Skeletal muscle cell (primary cell): ENCODE measurements at regions not wholly inside any gene's neighbourhood (a gene's known extent, or its start where the extent isn't known, plus 50 kb on each side); places are given as distances from the start of the nearest gene placed in this dataset.

ENCODE experiments used
- DNase-seq: peaks from one replicate; pipeline ENCODE4 v3.0.0-alpha.2; 2010; ENCODE audit warnings: low read depth
- H3K4me3 ChIP-seq: 2 replicates; pipeline ENCODE4 v1.5.1; 2011; ENCODE audit warnings: low read depth, mild to moderate bottlenecking, control low read depth, low read length, moderate library complexity

GRCh38 chr6:14834851-14835530 lies 410.9 kb upstream of the JARID2 start:
- DNase-seq = no peak
- H3K4me3 ChIP-seq = no peak overlapping the region

DNA sequence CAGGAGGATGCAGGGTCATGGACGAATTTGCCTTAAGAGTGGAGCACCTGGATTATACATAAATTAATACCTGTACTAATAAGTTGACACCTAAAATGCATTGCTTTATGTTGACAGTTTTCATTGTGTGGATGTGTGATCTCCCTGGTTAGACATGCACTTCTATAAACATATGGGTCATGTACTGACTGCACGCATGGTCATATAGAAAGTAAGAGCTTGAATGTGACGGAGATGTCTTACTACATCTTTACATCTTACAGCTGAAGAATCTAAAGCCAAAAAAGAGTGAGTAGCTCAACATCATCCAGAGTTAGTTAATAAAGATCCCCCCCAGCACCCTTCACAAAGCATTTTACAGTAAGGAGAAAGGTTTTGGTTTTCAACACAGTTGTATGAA lies 408.4 kb upstream of the JARID2 start:
- H3K4me3 ChIP-seq = no peak overlapping the region
- DNase-seq = no peak

DNA sequence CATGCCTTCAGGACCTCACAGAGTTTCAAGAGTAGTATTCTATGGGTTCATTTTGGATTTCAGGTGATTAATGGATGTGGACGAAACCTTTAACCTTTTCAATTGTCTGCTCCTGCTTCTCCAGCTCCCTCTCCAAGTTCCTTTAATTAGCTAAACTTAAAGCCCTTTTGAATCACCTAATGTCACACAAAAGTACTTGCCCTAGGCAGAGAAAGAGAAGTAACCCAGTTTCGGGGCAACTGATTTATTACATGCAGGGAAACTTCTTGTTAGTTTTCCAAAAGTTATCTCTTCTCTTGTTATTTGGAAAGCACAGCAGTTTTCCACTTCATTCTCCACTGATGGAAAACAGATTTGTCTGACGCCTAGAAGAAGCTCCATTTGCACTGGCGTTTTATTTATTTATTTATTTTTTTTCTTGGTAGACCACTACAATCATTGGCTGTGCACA lies 407.7 kb upstream of the JARID2 start:
- no peak overlapping the region for H3K4me3 ChIP-seq
- DNase-seq = no peak

DNA sequence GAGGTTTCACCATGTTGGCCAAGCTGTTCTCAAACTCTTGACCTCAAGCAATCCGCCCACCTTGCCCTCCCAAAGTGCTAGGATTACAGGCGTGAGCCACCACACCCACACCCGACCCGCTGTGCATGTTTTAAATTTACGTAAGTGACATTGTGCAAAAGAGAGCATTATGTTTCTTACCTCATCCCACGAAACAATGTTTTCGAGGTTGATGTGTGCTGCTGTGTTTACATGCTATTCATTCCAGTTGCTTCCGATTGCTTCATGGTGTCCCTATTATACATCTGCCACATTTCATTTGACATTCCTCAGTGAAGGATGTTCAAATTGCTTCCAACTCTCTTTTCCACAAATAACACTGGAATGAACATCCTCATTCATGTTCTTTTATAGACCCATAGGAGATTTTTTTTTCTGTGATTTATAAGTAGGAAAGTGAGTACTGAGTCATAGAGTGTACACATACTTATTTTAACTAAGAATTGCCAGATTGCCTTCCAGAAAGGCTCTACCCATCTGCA lies 403.9 kb upstream of the JARID2 start:
- no peak overlapping the region for H3K4me3 ChIP-seq
- peak; percentile 100 for DNase-seq

GRCh38 chr6:14844411-14844810 lies 401.5 kb upstream of the JARID2 start:
- DNase-seq = no peak
- H3K4me3 ChIP-seq = no peak overlapping the region

- H3K4me3 ChIP-seq = no peak overlapping the region
- DNase-seq = no peak
Observed at GRCh38 chr6:14848019-14848418, 397.9 kb upstream of the JARID2 start.

GRCh38 chr6:14849185-14849584 lies 396.7 kb upstream of the JARID2 start:
- no peak for DNase-seq
- H3K4me3 ChIP-seq = no peak overlapping the region

DNA sequence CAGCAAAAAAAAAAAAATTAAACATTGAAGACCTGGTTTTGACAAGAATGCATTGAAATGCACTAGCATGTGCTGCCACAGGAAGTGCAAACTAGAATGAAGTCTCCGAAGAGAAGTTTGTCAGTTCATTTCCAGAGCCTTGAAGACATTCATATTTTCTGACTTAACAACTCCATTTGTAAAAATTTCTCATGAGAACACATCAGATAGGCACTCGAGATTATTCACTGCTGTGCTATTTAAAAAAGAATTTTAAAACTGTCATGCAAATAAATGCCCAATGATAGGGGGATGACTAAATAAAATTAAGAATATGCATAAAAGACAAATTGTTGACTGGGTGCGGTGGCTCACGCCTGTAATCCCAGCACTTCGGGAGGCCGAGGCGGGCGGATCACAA lies 394.6 kb upstream of the JARID2 start:
- no peak overlapping the region for H3K4me3 ChIP-seq
- no peak for DNase-seq

- DNase-seq = no peak
- H3K4me3 ChIP-seq = no peak overlapping the region
Observed at GRCh38 chr6:14852375-14852774, 393.5 kb upstream of the JARID2 start.

GRCh38 chr6:14856177-14856576 lies 389.7 kb upstream of the JARID2 start:
- DNase-seq = no peak
- H3K4me3 ChIP-seq = no peak overlapping the region

GRCh38 chr6:14857001-14857400 lies 388.9 kb upstream of the JARID2 start:
- DNase-seq = no peak
- no peak overlapping the region for H3K4me3 ChIP-seq

DNA sequence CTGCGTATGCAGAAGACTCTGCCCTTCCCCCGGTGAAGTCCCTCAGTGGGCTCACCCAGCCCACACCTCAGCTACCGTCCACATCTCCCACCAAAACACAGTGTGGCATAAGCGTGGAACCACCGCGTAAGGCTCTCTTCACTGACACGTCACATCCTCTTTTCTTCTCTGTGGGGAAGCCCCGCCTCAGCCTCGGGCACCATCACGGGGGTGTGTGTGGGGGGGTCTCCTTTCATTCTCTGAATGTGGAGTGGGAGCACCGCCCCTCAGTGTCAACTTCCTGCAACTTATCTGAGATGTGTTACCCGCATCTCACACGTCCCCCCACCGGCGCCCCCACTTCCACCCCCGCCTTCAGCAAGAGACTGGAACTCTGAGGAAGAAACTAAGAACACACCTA lies 388.4 kb upstream of the JARID2 start:
- no peak overlapping the region for H3K4me3 ChIP-seq
- no peak for DNase-seq

- no peak overlapping the region for H3K4me3 ChIP-seq
- no peak for DNase-seq
Observed at GRCh38 chr6:14858808-14859207, 387.1 kb upstream of the JARID2 start.

GRCh38 chr6:14860774-14861173 lies 385.1 kb upstream of the JARID2 start:
- no peak overlapping the region for H3K4me3 ChIP-seq
- DNase-seq = no peak

DNA sequence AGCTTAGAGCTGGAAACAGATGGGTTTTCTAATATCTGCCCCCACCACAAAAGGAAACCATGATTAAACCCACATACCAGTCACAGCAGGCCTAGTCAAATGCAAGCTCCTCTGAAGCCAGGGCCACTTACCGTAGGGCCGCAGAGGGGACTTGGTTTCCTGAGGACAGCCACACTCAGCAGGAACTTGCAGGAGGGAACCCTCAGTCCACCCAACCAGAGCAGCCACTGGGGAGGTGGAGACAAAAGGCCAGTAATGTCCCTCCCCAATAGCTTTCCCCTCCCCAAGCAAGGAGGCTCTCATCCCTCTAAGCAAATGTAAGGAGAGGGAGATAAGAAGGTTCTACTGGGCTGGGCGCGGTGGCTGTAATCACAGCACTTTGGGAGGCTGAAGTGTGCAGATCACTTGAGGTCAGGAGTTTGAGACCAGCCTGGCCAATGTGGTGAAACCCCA lies 384.4 kb upstream of the JARID2 start:
- DNase-seq = no peak
- no peak overlapping the region for H3K4me3 ChIP-seq

DNA sequence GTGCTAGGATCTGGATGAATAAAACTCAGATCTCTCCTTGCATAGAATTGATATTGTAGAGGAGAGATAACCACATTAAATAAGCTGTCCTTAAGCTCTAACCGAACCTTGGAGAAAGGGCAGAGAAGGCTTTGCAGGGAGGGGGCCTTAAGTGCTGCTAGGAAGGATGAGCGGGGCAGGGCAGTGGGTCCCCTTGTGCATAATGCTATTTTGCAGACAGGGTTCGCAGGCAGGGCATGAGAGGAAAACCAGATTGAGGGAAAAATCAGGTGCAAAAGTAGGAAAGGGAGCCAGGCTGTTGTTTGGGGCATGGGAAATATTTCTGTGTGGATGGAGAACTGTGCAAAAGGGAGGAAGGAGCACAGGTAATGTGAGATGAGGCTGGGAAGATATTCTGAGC lies 383.0 kb upstream of the JARID2 start:
- H3K4me3 ChIP-seq = no peak overlapping the region
- DNase-seq = no peak

GRCh38 chr6:14863902-14864850 lies 381.7 kb upstream of the JARID2 start:
- DNase-seq = no peak
- H3K4me3 ChIP-seq = no peak overlapping the region

DNA sequence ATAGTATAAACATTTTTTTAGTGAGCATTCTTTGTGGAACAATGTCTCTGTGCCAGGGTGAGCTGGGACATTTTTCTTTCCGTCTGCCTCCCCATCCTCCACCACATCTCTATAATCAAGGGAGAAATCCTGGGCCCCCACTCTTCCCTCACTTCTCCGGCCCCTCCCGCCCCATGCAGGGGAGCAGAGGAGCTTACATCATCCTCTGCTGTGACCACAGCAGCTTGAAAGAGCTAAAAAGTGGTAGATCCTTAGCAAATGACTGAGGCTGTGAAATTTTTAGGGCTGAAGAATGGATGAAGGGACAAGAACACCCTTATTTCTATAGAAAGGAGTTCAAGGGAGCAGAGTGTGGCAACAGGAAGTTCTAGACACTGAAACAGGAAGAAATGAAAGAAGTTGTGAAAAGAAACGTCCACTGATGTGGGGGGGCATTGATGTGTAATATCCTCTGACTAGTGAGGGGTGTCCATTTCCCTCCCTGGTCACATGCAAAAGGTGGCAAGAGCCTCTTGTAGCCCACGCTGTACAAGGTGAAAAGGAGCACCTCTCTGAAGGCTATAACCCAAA lies 380.3 kb upstream of the JARID2 start:
- no peak overlapping the region for H3K4me3 ChIP-seq
- no peak for DNase-seq

GRCh38 chr6:14867802-14868201 lies 378.1 kb upstream of the JARID2 start:
- H3K4me3 ChIP-seq = no peak overlapping the region
- DNase-seq = no peak

DNA sequence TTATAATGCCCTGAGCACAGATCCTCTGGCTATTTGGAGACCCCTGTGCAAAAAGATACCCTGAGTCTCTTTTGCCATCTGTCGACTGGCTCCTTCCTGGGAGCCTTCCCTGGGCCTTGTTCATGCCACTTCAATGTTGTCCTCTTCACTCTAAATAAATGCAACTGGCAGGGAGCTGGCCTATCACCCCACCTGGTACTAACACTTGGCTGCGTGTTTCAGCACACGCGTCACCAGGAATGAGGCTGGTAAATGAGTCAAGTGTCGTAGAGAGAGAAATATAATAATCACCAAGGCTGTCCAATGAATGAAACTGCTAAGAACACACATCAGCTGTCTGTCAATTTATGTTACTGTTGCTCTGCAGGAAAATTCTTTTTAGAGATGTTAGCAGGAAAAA lies 374.6 kb upstream of the JARID2 start:
- H3K4me3 ChIP-seq = no peak overlapping the region
- DNase-seq = no peak
